WERI-Rb-1 (cell line): ENCODE measurements at regions not wholly inside any gene's neighbourhood (a gene's known extent, or its start where the extent isn't known, plus 50 kb on each side); places are given as distances from the start of the nearest gene placed in this dataset.

Experiments used
- DNase-seq: peaks from one replicate; pipeline ENCODE4 v3.0.0-alpha.2; 2020
- H3K27ac ChIP-seq: fragments of 250-450 bp; sonication (Bioruptor Pico); 2 replicates; pipeline ENCODE4 v1.5.1; 2020; ENCODE audit warnings: mild to moderate bottlenecking, moderate library complexity
- H3K27me3 ChIP-seq: fragments of 250-450 bp; sonication (Bioruptor Pico); 2 replicates; pipeline ENCODE4 v1.5.1; 2021; ENCODE audit warnings: mild to moderate bottlenecking, low read depth, moderate library complexity; ENCODE audit not compliant: insufficient read depth, severe bottlenecking
- H3K36me3 ChIP-seq: fragments of 250-450 bp; sonication (Bioruptor Pico); 2 replicates; pipeline ENCODE4 v1.5.1; 2020; ENCODE audit warnings: mild to moderate bottlenecking, moderate library complexity
- H3K4me3 ChIP-seq: 2 replicates; pipeline ENCODE4 v1.5.1; 2011; ENCODE audit warnings: low read depth, mild to moderate bottlenecking, control low read depth, low read length
- H3K9me3 ChIP-seq: fragments of 250-450 bp; sonication (Bioruptor Pico); 2 replicates; pipeline ENCODE4 v1.5.1; 2021; ENCODE audit warnings: mild to moderate bottlenecking, moderate library complexity; ENCODE audit not compliant: severe bottlenecking
- TF ChIP-seq, protein P1 (sequence below): IDR thresholded peaks from 2 replicates; pipeline ENCODE4 v1.5.1; 2011; ENCODE audit warnings: low read depth, mild to moderate bottlenecking, control low read depth, inconsistent platforms, low read length

DNA sequence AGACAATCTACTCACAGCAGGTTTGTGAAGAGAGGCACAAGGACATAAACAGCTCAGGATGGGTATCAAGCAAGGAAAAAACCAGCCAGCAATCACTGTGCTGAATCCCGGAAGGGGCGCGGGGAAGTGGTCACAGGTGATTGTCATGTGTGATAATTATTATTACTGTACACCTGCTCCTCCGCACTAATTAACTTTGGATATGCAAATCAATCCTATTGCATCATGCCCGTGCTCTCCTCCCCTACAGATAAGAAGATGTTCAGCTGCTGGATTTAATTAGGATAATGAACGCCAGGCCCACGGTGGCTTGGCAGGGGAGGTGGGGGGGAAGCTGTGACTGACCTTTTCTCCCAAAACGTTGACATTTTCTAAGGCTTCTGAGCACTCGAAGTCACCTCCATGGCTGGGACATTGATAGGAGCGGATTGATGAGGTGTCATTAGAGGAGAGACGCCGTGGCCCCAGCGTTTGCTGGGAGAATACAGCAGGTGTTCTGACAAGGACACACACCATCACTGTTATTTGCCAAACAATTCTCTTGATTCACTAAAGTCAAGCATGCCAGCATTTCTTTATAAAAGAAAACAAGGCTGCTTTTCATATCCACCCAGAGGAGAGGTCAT, 160.3 kb upstream of the VRK2 start:
- no peaks in the 10 kb centered on the region for H3K9me3 ChIP-seq
- TF ChIP-seq, protein P1, sequence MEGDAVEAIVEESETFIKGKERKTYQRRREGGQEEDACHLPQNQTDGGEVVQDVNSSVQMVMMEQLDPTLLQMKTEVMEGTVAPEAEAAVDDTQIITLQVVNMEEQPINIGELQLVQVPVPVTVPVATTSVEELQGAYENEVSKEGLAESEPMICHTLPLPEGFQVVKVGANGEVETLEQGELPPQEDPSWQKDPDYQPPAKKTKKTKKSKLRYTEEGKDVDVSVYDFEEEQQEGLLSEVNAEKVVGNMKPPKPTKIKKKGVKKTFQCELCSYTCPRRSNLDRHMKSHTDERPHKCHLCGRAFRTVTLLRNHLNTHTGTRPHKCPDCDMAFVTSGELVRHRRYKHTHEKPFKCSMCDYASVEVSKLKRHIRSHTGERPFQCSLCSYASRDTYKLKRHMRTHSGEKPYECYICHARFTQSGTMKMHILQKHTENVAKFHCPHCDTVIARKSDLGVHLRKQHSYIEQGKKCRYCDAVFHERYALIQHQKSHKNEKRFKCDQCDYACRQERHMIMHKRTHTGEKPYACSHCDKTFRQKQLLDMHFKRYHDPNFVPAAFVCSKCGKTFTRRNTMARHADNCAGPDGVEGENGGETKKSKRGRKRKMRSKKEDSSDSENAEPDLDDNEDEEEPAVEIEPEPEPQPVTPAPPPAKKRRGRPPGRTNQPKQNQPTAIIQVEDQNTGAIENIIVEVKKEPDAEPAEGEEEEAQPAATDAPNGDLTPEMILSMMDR = no peak
- H3K36me3 ChIP-seq = no peaks in the 10 kb centered on the region
- no peaks in the 10 kb centered on the region for H3K27me3 ChIP-seq
- peak overlapping the region; percentile 34 for H3K4me3 ChIP-seq
- no peak overlapping the region for H3K27ac ChIP-seq
- DNase-seq = peak; percentile 20

DNA sequence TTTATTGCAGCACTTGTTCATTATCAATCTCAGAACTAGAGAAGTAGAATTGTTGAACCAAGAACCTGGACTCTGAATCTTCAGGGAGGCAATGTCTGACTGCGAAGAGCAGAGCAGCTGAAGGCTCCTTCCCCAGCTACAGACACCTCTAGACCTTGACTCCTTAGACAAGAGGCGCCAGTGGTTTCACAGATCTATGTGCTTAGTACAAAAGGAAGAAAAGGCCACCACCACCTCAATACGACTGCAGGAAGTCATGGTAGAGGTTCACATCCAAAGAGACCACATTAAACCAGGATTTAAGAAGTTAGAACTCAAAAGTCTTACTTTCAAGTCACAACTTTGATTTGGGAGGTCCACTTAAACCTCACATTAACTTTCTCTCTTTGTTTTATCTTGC, 158.1 kb upstream of the VRK2 start:
- Histone ChIP-seq H3K27me3 (no peaks in the 10 kb centered on the region), H3K9me3 (no peaks in the 10 kb centered on the region), H3K27ac (no peak overlapping the region), H3K36me3 (no peaks in the 10 kb centered on the region), H3K4me3 (no peak overlapping the region)
- TF ChIP-seq, protein P1 = no peak
- no peak for DNase-seq

DNA sequence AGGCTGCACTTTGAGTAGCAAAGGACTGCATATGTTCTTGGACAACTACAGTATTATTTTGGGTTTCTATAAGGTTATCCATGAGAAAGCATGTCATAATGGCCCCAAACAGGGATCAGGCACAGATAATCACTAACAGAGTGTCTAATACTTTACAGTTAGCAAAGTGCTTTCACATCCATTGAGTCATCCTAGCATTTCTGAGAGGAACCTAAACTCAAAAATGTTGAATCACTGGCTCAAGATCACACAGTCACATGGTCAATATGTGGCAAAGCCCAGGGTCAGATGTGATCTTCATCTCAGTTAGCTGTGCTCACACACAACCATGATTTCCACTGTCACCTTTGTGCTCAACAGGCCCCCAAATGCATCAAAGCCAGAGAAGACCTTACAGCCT, 156.1 kb upstream of the VRK2 start:
- H3K27me3 ChIP-seq = no peaks in the 10 kb centered on the region
- no peaks in the 10 kb centered on the region for H3K9me3 ChIP-seq
- TF ChIP-seq, protein P1 = no peak
- no peak for DNase-seq
- no peak overlapping the region for H3K4me3 ChIP-seq
- H3K36me3 ChIP-seq = no peaks in the 10 kb centered on the region
- no peak overlapping the region for H3K27ac ChIP-seq

DNA sequence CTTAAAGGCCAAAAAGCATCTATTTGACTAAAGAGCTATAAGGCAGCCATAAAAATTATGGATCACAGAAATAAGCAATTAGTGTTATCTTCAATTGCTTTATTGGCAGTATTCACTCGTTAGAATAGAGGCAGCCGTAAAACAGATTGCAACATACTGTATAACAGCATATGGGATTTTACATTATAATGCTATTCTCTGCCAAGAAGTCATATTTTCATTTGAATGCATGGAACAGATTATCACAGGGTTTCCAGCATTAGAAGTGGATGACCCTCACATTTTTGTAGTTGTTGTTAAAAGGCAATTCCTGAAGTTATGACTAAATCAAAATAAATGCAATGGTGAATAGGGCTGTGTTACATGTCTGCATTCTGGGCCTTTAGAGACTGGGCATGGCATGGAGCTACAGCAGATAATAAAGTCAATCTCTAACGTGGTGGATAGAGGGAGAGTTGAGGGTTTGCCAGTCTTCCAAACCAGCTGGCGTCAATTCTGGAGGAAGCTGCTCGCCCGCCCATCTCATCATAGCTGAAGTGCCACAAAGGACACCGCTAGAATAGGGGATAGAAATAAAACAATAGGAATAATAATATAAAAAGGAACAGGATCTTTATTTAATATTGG, 155.4 kb upstream of the VRK2 start:
- Histone ChIP-seq H3K27ac (no peak overlapping the region), H3K4me3 (no peak overlapping the region), H3K36me3 (no peaks in the 10 kb centered on the region), H3K27me3 (no peaks in the 10 kb centered on the region), H3K9me3 (no peaks in the 10 kb centered on the region)
- no peak for DNase-seq
- TF ChIP-seq, protein P1 = no peak

DNA sequence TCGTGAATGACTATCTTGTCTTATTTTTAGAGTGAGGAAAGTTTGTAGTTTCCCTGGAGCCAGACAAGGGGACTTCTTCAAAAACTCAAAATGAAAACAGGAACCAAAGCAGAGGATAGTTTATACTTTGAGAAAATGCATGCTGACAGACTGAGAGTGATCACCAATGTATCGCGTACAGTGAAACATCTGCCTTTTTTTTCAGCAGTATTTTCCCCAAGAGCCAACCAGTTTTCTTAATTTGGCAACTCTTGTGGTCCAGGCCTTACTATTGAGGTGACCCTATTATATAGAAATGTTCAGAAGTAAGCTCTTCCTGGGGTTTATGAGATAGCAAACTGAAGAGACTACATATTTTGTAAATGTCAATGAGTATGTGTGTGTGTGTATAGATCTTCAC, 153.7 kb upstream of the VRK2 start:
- H3K36me3 ChIP-seq = no peaks in the 10 kb centered on the region
- H3K9me3 ChIP-seq = no peaks in the 10 kb centered on the region
- DNase-seq = no peak
- no peak overlapping the region for H3K4me3 ChIP-seq
- H3K27ac ChIP-seq = no peak overlapping the region
- TF ChIP-seq, protein P1 = no peak
- no peaks in the 10 kb centered on the region for H3K27me3 ChIP-seq

DNA sequence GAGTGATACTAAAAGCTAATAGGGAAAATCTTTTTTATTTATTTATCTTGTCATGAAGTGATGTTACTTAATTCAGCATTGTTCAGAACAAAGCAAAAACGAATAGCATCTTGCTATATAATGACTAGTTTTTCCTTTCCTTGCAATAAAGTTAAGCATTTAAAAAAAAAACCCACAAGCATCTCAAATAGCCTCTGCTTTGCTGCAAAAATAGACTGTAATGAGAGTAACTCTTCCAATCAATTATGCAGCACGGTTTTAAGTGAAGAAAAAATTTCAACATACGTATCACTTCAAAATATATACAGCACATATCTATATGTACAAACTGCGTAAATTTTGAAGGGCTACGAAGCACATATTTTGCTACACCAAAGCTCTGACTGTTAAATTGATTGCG, 153.3 kb upstream of the VRK2 start:
- DNase-seq = no peak
- H3K9me3 ChIP-seq = no peaks in the 10 kb centered on the region
- no peaks in the 10 kb centered on the region for H3K27me3 ChIP-seq
- H3K27ac ChIP-seq = no peak overlapping the region
- no peak overlapping the region for H3K4me3 ChIP-seq
- TF ChIP-seq, protein P1 = no peak
- H3K36me3 ChIP-seq = no peaks in the 10 kb centered on the region
